ENCODE measurements at regions not wholly inside any gene's neighbourhood (a gene's known extent, or its start where the extent isn't known, plus 50 kb on each side); places are given as distances from the start of the nearest gene placed in this dataset.

DNA sequence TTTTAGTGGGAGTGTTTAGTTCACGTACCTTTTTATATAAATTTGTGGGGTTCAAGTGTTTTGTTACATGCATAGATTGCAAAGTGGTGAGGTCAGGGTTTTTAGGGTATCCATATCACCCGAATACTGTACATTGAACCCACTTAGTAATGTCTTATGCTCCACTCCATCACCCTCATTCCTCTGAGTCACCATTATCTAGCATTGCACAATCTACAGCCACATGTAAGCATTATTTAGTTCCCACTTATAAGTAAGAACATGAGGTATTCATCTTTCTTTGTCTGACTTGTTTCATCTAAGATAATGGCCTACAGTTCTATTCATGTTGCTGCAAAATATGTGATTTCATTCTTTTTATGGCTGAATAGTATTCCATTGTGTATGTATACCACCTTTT lies 583.7 kb upstream of the LRFN5 start:
- TF ChIP-seq SMC3 (IDR thresholded peaks at IDR 0.05) = no peak
- TF ChIP-seq, protein P1, sequence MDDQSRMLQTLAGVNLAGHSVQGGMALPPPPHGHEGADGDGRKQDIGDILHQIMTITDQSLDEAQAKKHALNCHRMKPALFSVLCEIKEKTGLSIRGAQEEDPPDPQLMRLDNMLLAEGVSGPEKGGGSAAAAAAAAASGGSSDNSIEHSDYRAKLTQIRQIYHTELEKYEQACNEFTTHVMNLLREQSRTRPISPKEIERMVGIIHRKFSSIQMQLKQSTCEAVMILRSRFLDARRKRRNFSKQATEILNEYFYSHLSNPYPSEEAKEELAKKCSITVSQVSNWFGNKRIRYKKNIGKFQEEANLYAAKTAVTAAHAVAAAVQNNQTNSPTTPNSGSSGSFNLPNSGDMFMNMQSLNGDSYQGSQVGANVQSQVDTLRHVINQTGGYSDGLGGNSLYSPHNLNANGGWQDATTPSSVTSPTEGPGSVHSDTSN (IDR thresholded peaks at IDR 0.05) = no peak
- TF ChIP-seq NFE2L2 (conservative IDR thresholded peaks at IDR 0.05; ENCODE audit: low read length) = no peak
- no peak for TF ChIP-seq EHF (CRISPR knock-in tag; IDR thresholded peaks at IDR 0.05)
- TF ChIP-seq, protein P2, sequence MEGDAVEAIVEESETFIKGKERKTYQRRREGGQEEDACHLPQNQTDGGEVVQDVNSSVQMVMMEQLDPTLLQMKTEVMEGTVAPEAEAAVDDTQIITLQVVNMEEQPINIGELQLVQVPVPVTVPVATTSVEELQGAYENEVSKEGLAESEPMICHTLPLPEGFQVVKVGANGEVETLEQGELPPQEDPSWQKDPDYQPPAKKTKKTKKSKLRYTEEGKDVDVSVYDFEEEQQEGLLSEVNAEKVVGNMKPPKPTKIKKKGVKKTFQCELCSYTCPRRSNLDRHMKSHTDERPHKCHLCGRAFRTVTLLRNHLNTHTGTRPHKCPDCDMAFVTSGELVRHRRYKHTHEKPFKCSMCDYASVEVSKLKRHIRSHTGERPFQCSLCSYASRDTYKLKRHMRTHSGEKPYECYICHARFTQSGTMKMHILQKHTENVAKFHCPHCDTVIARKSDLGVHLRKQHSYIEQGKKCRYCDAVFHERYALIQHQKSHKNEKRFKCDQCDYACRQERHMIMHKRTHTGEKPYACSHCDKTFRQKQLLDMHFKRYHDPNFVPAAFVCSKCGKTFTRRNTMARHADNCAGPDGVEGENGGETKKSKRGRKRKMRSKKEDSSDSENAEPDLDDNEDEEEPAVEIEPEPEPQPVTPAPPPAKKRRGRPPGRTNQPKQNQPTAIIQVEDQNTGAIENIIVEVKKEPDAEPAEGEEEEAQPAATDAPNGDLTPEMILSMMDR (IDR thresholded peaks at IDR 0.05) = no peak
- no peak for TF ChIP-seq HOXB5 (CRISPR knock-in tag; IDR thresholded peaks at IDR 0.05)
- TF ChIP-seq CHD4 (IDR thresholded peaks at IDR 0.05; ENCODE audit: borderline replicate concordance) = no peak
- no peak for TF ChIP-seq CHD2 (IDR thresholded peaks at IDR 0.05; ENCODE audit: low read length, partially characterized antibody)
- TF ChIP-seq ZFP36 (IDR thresholded peaks at IDR 0.05; ENCODE audit: borderline replicate concordance, partially characterized antibody) = no peak
- TF ChIP-seq POLR2AphosphoS2 (conservative IDR thresholded peaks at IDR 0.05; ENCODE audit: low read length) = no peak
- TF ChIP-seq PHF8 (IDR thresholded peaks at IDR 0.05; ENCODE audit: borderline replicate concordance, low read depth) = no peak
- no peak for TF ChIP-seq EP300 (IDR thresholded peaks at IDR 0.05)
- no peak for TF ChIP-seq ZC3H11A (IDR thresholded peaks at IDR 0.05)
- no peak for TF ChIP-seq ZSCAN20 (CRISPR knock-in tag; IDR thresholded peaks at IDR 0.05)
- no peak for TF ChIP-seq ELK1 (IDR thresholded peaks at IDR 0.05; ENCODE audit: low read depth, low read length)
- TF ChIP-seq, protein P3, sequence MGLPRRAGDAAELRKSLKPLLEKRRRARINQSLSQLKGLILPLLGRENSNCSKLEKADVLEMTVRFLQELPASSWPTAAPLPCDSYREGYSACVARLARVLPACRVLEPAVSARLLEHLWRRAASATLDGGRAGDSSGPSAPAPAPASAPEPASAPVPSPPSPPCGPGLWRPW (IDR thresholded peaks at IDR 0.05) = no peak
- DNase-seq (ENCODE audit: low read depth in 1 of 2, low spot score in 1 of 2) (no peak), ATAC-seq (no peak), FAIRE-seq (no peak)
- H3K4me3 ChIP-seq = no peak overlapping the region
- H3K4me2 ChIP-seq = no peak overlapping the region
- no peaks in the 10 kb centered on the region for H3K4me1 ChIP-seq
- no peak overlapping the region for H3K27ac ChIP-seq
- H3K9me3 ChIP-seq = no peaks in the 10 kb centered on the region
- CTCF ChIA-PET = no interaction called here
- POLR2A ChIA-PET = no interaction called here
- WGBS (ENCODE audit: missing lambda C conversion rate) = 13% methylated on average over 2 of the region's 2 CpGs

DNA sequence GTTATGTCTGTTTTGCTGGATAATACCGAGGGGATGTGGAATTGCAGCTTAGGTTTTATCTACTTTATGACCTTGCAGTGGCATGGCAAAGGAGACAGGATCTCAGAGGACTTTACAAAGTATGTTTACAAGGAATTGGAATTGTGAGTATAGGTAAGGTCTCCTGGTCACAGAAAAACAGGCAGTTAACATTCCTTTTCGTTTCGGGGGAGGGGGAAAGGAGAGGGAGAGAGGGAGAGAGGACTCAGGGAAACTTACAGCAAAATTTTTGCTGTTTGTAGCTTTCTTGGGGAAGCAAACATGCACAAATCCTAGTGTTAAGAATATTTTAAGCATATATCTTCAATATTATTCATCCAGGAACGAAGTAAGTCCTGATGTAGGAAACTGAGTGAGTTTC lies 590.5 kb upstream of the LRFN5 start:
- POLR2A ChIA-PET = no interaction called here
- DNase-seq (ENCODE audit: low read depth in 1 of 2, low spot score in 1 of 2) = no peak
- Histone ChIP-seq H3K4me1 (no peaks in the 10 kb centered on the region), H3K4me2 (no peak overlapping the region), H3K9me3 (no peaks in the 10 kb centered on the region), H3K4me3 (no peak overlapping the region), H3K27ac (no peak overlapping the region)
- no peak for FAIRE-seq
- CTCF ChIA-PET = no interaction called here
- 0% methylated on average over 4 of the region's 4 CpGs for WGBS (ENCODE audit: missing lambda C conversion rate)
- ATAC-seq = no peak
- TF ChIP-seq, protein P4, sequence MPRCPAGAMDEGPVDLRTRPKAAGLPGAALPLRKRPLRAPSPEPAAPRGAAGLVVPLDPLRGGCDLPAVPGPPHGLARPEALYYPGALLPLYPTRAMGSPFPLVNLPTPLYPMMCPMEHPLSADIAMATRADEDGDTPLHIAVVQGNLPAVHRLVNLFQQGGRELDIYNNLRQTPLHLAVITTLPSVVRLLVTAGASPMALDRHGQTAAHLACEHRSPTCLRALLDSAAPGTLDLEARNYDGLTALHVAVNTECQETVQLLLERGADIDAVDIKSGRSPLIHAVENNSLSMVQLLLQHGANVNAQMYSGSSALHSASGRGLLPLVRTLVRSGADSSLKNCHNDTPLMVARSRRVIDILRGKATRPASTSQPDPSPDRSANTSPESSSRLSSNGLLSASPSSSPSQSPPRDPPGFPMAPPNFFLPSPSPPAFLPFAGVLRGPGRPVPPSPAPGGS (IDR thresholded peaks at IDR 0.05) = no peak
- no peak for TF ChIP-seq ATOH8 (CRISPR knock-in tag; IDR thresholded peaks at IDR 0.05; ENCODE audit: low read depth)
- TF ChIP-seq HDAC2 (IDR thresholded peaks at IDR 0.05) = no peak
- no peak for TF ChIP-seq FOXS1 (CRISPR knock-in tag; IDR thresholded peaks at IDR 0.05)
- TF ChIP-seq, protein P5, sequence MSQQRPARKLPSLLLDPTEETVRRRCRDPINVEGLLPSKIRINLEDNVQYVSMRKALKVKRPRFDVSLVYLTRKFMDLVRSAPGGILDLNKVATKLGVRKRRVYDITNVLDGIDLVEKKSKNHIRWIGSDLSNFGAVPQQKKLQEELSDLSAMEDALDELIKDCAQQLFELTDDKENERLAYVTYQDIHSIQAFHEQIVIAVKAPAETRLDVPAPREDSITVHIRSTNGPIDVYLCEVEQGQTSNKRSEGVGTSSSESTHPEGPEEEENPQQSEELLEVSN (IDR thresholded peaks at IDR 0.05; ENCODE audit: borderline replicate concordance, low read depth) = no peak

All from A549 (cell line).